Astrocyte (in vitro differentiated cells and primary cell): ENCODE measurements at regions not wholly inside any gene's neighbourhood (a gene's known extent, or its start where the extent isn't known, plus 50 kb on each side); places are given as distances from the start of the nearest gene placed in this dataset.
"Not testable (repeated sequence)": the region's sequence is repeated elsewhere in the genome, so short reads cannot be mapped to it uniquely, and the experiment has no call there.

Source experiments
- DNase-seq: peaks from one replicate; pipeline ENCODE4 v3.0.0-alpha.2; 2010; ENCODE audit warnings: low read depth
- FAIRE-seq: peaks from 2 replicates; lab custom pipeline; 2011; peaks lifted over from hg19 to GRCh38; lab: Jason Lieb, UNC
- H2AFZ ChIP-seq: 2 replicates; pipeline ENCODE4 v1.6.0; 2012; ENCODE audit warnings: low read depth, low read length, inconsistent platforms
- H3K27ac ChIP-seq: 2 replicates; pipeline ENCODE4 v1.5.1; 2011; ENCODE audit warnings: low read depth, low read length, inconsistent platforms
- H3K27me3 ChIP-seq: 2 replicates; pipeline ENCODE4 v1.6.0; 2011; ENCODE audit warnings: low read length, inconsistent platforms; ENCODE audit not compliant: insufficient read depth
- H3K36me3 ChIP-seq: 2 replicates; pipeline ENCODE4 v1.5.1; 2011; ENCODE audit warnings: low read length, inconsistent platforms; ENCODE audit not compliant: insufficient read depth
- H3K4me1 ChIP-seq: 2 replicates; pipeline ENCODE4 v1.5.1; 2011; ENCODE audit warnings: low read length, inconsistent platforms; ENCODE audit not compliant: insufficient read depth
- H3K4me2 ChIP-seq: 2 replicates; pipeline ENCODE4 v1.6.0; 2012; ENCODE audit warnings: low read length, inconsistent platforms
- H3K4me3 ChIP-seq: 2 replicates; pipeline ENCODE4 v1.5.1; 2011; ENCODE audit warnings: low read depth, mild to moderate bottlenecking, low read length, inconsistent platforms; ENCODE audit not compliant: insufficient read depth
- H3K79me2 ChIP-seq: 2 replicates; pipeline ENCODE4 v1.6.0; 2012; ENCODE audit warnings: mild to moderate bottlenecking, low read length, inconsistent platforms; ENCODE audit not compliant: insufficient read depth
- H3K9ac ChIP-seq: 2 replicates; pipeline ENCODE4 v1.6.0; 2012; ENCODE audit warnings: mild to moderate bottlenecking, low read length, inconsistent platforms
- H3K9me3 ChIP-seq: 2 replicates; pipeline ENCODE4 v1.5.1; 2012; ENCODE audit warnings: low read depth, mild to moderate bottlenecking, low read length, inconsistent platforms; ENCODE audit not compliant: insufficient read depth
- H4K20me1 ChIP-seq: 2 replicates; pipeline ENCODE4 v1.6.0; 2012; ENCODE audit warnings: low read length, inconsistent platforms; ENCODE audit not compliant: insufficient read depth
- H3K27ac Mint-ChIP-seq: one replicate; pipeline ENCODE4 v1.8.0; 2021; ENCODE audit warnings: mild to moderate bottlenecking, mixed read lengths; ENCODE audit not compliant: unreplicated experiment
- H3K27me3 Mint-ChIP-seq: one replicate; pipeline ENCODE4 v1.8.0; 2021; ENCODE audit warnings: low read depth, mixed read lengths; ENCODE audit not compliant: unreplicated experiment
- H3K36me3 Mint-ChIP-seq: one replicate; pipeline ENCODE4 v1.8.0; 2021; ENCODE audit warnings: low read depth, mixed read lengths; ENCODE audit not compliant: unreplicated experiment
- H3K4me1 Mint-ChIP-seq: one replicate; pipeline ENCODE4 v1.8.0; 2021; ENCODE audit warnings: low read depth, mixed read lengths; ENCODE audit not compliant: unreplicated experiment
- H3K4me3 Mint-ChIP-seq: one replicate; pipeline ENCODE4 v1.8.0; 2021; ENCODE audit warnings: mild to moderate bottlenecking, moderate library complexity, mixed read lengths; ENCODE audit not compliant: unreplicated experiment
- H3K9me3 Mint-ChIP-seq: one replicate; pipeline ENCODE4 v1.8.0; 2021; ENCODE audit warnings: mild to moderate bottlenecking, mixed read lengths; ENCODE audit not compliant: unreplicated experiment
- EZH2 ChIP-seq: IDR thresholded peaks from 2 replicates; pipeline ENCODE4 v1.6.1; 2012; ENCODE audit warnings: mild to moderate bottlenecking, low read length, inconsistent platforms; ENCODE audit not compliant: insufficient read depth
- TF ChIP-seq, protein P1 (sequence below): IDR thresholded peaks from 2 replicates; pipeline ENCODE4 v1.5.1; 2011; ENCODE audit warnings: low read depth, mild to moderate bottlenecking, inconsistent platforms, low read length, moderate library complexity; ENCODE audit not compliant: insufficient read depth

DNA sequence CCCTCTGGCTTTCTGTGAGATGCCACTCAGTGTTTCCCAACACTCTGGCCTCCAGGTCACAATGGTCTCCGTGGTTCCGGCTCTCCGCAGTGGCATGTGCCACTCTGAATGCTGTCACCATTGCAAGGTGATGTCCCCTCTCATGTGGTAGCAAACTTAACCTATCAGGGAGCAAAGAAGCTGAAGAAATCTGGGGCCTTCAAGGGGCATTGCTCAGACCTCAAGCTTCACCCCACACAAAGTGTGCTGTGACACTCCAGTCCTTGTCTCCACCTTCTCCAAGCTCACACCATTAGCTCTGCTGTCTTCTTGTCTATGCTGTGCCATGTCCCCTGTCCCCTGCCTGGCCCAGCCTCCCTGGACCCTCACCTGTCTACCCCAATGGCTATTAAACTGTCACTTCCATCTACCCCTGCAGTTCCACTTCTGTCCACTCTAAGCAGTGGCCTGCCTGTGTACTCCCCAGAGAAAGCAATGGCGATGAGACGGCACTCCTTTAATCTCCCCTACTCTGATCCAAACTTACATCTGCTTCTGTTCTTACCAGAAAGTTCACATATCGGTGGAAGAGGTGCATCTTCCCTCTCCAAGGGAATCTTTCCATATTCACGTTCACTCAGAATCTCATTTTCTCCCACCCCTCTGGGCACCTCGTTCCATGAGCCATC lies 93.7 kb downstream of the DHRS2 start:
- Mint-ChIP-seq H3K4me1 (peaks cover 1% of the 10 kb centered on the region), H3K4me3 (no peak overlapping the region), H3K27ac (no peak overlapping the region), H3K27me3 (peaks cover 6% of the 10 kb centered on the region), H3K9me3 (no peaks in the 10 kb centered on the region), H3K36me3 (no peaks in the 10 kb centered on the region)
- Histone ChIP-seq H3K27me3 (no peaks in the 10 kb centered on the region), H3K9ac (no peak overlapping the region), H3K4me1 (no peaks in the 10 kb centered on the region), H3K4me3 (no peak overlapping the region), H3K27ac (no peak overlapping the region), H4K20me1 (no peaks in the 10 kb centered on the region), H3K9me3 (no peaks in the 10 kb centered on the region), H3K79me2 (no peaks in the 10 kb centered on the region), H3K36me3 (no peaks in the 10 kb centered on the region), H2AFZ (no peak overlapping the region), H3K4me2 (no peak overlapping the region)
- FAIRE-seq (no peak), DNase-seq (no peak)
- no peak for TF ChIP-seq EZH2

DNA sequence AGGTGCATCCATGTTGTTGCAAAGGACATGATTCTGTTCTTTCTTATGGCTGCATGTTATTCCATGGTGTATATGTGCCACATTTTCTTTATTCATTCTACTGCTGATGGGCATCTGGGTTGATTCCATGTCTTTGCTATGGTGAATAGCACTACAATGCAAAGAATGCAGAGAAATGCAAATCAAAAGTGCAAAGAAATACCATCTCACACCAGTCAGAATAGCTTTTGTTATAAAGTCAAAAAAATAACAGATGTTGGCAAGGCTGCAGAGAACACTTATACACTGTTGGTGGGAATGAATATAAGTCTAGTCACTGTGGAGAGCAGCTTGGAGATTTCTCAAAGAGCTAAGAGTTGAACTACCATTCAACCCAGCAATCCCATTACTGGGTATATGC lies 99.2 kb downstream of the DHRS2 start:
- no peak overlapping the region for H3K9ac ChIP-seq
- no peaks in the 10 kb centered on the region for H3K27me3 ChIP-seq
- no peak overlapping the region for H3K4me2 ChIP-seq
- Mint-ChIP-seq H3K27ac (no peak overlapping the region), H3K36me3 (peaks cover 2% of the 10 kb centered on the region), H3K4me1 (no peaks in the 10 kb centered on the region), H3K4me3 (no peak overlapping the region), H3K9me3 (peaks cover 14% of the 10 kb centered on the region), H3K27me3 (peaks cover 2% of the 10 kb centered on the region)
- H4K20me1 ChIP-seq: no peaks in the 10 kb centered on the region
- no peak for TF ChIP-seq EZH2
- TF ChIP-seq, protein P1, sequence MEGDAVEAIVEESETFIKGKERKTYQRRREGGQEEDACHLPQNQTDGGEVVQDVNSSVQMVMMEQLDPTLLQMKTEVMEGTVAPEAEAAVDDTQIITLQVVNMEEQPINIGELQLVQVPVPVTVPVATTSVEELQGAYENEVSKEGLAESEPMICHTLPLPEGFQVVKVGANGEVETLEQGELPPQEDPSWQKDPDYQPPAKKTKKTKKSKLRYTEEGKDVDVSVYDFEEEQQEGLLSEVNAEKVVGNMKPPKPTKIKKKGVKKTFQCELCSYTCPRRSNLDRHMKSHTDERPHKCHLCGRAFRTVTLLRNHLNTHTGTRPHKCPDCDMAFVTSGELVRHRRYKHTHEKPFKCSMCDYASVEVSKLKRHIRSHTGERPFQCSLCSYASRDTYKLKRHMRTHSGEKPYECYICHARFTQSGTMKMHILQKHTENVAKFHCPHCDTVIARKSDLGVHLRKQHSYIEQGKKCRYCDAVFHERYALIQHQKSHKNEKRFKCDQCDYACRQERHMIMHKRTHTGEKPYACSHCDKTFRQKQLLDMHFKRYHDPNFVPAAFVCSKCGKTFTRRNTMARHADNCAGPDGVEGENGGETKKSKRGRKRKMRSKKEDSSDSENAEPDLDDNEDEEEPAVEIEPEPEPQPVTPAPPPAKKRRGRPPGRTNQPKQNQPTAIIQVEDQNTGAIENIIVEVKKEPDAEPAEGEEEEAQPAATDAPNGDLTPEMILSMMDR: no peak
- DNase-seq: no peak
- H3K4me3 ChIP-seq: no peak overlapping the region
- no peaks in the 10 kb centered on the region for H3K4me1 ChIP-seq
- H3K36me3 ChIP-seq: no peaks in the 10 kb centered on the region
- H3K79me2 ChIP-seq: no peaks in the 10 kb centered on the region
- H3K9me3 ChIP-seq: no peaks in the 10 kb centered on the region
- no peak for FAIRE-seq
- no peak overlapping the region for H3K27ac ChIP-seq
- no peak overlapping the region for H2AFZ ChIP-seq

DNA sequence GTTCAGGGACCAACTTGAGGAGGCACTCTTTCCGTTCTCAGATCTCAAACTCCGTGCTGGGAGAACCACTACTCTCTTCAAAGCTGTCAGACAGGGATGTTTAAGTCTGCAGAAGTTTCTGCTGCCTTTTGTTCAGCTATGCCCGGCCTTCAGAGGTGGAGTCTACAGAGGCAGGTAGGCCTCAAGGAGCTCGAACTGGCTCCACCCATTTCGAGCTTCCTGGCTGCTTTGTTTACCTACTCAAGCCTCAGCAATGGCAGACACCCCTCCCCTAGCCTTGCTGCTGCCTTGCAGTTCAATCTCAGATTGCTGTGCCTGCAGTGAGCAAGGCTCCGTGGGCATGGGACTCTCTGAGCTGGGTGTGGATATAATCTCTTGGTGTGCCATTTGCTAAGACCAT lies 108.2 kb downstream of the DHRS2 start:
- not testable (repeated sequence) for FAIRE-seq, H3K27me3 ChIP-seq, H3K4me2 ChIP-seq, H3K4me3 Mint-ChIP-seq, H3K79me2 ChIP-seq, H3K36me3 ChIP-seq, H3K4me1 ChIP-seq, H3K9me3 ChIP-seq, H3K9ac ChIP-seq, DNase-seq, H3K27me3 Mint-ChIP-seq, H3K27ac ChIP-seq, H3K4me1 Mint-ChIP-seq, H3K4me3 ChIP-seq, H4K20me1 ChIP-seq, H3K36me3 Mint-ChIP-seq, H3K27ac Mint-ChIP-seq, H2AFZ ChIP-seq
- H3K9me3 Mint-ChIP-seq: peaks cover 20% of the 10 kb centered on the region
